ENCODE measurements at regions not wholly inside any gene's neighbourhood (a gene's known extent, or its start where the extent isn't known, plus 50 kb on each side); places are given as distances from the start of the nearest gene placed in this dataset.

DNA sequence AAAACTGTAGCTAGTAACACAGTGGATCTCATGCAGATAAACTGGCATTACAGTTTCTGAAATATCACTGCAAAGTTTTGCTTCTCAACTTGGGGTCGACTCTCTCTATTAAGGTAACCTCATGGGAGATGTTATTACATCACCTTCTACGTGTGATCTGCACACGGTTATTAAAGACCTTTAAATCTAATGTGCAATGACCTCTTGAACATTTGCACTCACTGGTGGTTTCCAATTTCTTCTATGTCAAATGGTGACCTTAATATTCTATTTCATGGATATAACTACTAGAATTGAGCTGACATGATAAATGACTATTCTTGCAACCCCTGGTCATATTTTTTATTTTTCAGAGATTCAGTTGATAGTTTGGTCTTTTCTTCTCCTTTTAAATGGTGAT is 191.3 kb downstream of the PPP1R3A start:
- TF ChIP-seq, protein P1, sequence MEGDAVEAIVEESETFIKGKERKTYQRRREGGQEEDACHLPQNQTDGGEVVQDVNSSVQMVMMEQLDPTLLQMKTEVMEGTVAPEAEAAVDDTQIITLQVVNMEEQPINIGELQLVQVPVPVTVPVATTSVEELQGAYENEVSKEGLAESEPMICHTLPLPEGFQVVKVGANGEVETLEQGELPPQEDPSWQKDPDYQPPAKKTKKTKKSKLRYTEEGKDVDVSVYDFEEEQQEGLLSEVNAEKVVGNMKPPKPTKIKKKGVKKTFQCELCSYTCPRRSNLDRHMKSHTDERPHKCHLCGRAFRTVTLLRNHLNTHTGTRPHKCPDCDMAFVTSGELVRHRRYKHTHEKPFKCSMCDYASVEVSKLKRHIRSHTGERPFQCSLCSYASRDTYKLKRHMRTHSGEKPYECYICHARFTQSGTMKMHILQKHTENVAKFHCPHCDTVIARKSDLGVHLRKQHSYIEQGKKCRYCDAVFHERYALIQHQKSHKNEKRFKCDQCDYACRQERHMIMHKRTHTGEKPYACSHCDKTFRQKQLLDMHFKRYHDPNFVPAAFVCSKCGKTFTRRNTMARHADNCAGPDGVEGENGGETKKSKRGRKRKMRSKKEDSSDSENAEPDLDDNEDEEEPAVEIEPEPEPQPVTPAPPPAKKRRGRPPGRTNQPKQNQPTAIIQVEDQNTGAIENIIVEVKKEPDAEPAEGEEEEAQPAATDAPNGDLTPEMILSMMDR (IDR thresholded peaks at IDR 0.05): no peak
- no peak for TF ChIP-seq POLR2A (IDR thresholded peaks at IDR 0.05)
